Endothelial cell of umbilical vein (primary cell): ENCODE measurements at regions not wholly inside any gene's neighbourhood (a gene's known extent, or its start where the extent isn't known, plus 50 kb on each side); places are given as distances from the start of the nearest gene placed in this dataset.

ENCODE experiments used
- BruUV-seq: library from RNA; stranded (reverse); fragments of 400-500 nt; replicated peaks from 2 replicates; lab custom pipeline; 2021; lab: Mats Ljungman, UMichigan
- CTCF ChIA-PET: fragments of 300-600, 350-600 bp; sonication (Branson Sonifier 250); formaldehyde crosslinking; loops from one replicate; lab custom pipeline; 2021; ENCODE audit warnings: antibody characterized with exemption, inconsistent platforms; lab: Charles Lee
- POLR2A ChIA-PET: fragments of 300-600, 350-600 bp; sonication (Branson Sonifier 250); formaldehyde crosslinking; loops from one replicate; lab custom pipeline; 2021; ENCODE audit warnings: antibody characterized with exemption, inconsistent platforms; lab: Charles Lee
- DNase-seq: peaks from one replicate; pipeline ENCODE4 v3.0.0-alpha.2; 2011; ENCODE audit warnings: low read depth, low spot score
- FAIRE-seq: peaks from 2 replicates; lab custom pipeline; 2011; peaks lifted over from hg19 to GRCh38; lab: Jason Lieb, UNC
- H2AFZ ChIP-seq: 2 replicates; pipeline ENCODE4 v1.6.0; 2012; ENCODE audit warnings: low read depth, low read length, control low read depth, inconsistent platforms
- H3K27ac ChIP-seq: 2 replicates; pipeline ENCODE4 v1.5.1; 2011; ENCODE audit warnings: low read depth, mild to moderate bottlenecking, control low read depth, low read length, moderate library complexity; ENCODE audit not compliant: insufficient read depth
- H3K27me3 ChIP-seq, 2 experiments: 2 replicates each; pipeline versions ENCODE4 v1.6.0 to v1.6.1; 2011; ENCODE audit warnings: low read length in 2 of 2, mixed read lengths in 1 of 2; ENCODE audit not compliant: control insufficient read depth in 2 of 2, insufficient read depth in 2 of 2
- H3K36me3 ChIP-seq, 2 experiments: 2 replicates in 1 of 2; 3 replicates in 1 of 2; pipeline ENCODE4 v1.5.1; 2011; ENCODE audit warnings: low read length in 2 of 2, mild to moderate bottlenecking in 1 of 2, moderate library complexity in 1 of 2; ENCODE audit not compliant: control insufficient read depth in 2 of 2, insufficient read depth in 2 of 2; ENCODE audit errors: extremely low read depth in 1 of 2
- H3K4me1 ChIP-seq: 3 replicates; pipeline ENCODE4 v1.5.1; 2011; ENCODE audit warnings: mild to moderate bottlenecking, low read length; ENCODE audit not compliant: control insufficient read depth, insufficient read depth; ENCODE audit errors: extremely low read depth
- H3K4me2 ChIP-seq: 2 replicates; pipeline ENCODE4 v1.6.1; 2011; ENCODE audit warnings: low read length, control low read depth, mixed read lengths; ENCODE audit not compliant: insufficient read depth
- H3K4me3 ChIP-seq, 3 experiments: fragments of 200-600 bp in 1 of 3; sonication (generic), shearing (Covaris generic) in 1 of 3; replicated peaks in 1 of 3; 2 replicates each; pipeline ENCODE4 v1.5.1; 2011 to 2016; ENCODE audit warnings: control low read depth in 3 of 3, low read length in 3 of 3, mild to moderate bottlenecking in 2 of 3, inconsistent platforms in 1 of 3, low read depth in 1 of 3, moderate library complexity in 1 of 3; ENCODE audit not compliant: insufficient read depth in 1 of 3
- H3K79me2 ChIP-seq: 2 replicates; pipeline ENCODE4 v1.6.0; 2012; ENCODE audit warnings: low read length, inconsistent platforms; ENCODE audit not compliant: control insufficient read depth, insufficient read depth
- H3K9ac ChIP-seq: replicated peaks from 2 replicates; pipeline ENCODE3; 2011; ENCODE audit warnings: low read length, control low read depth; ENCODE audit not compliant: insufficient read depth; ENCODE audit errors: extremely low read depth
- H3K9me1 ChIP-seq: replicated peaks from 3 replicates; pipeline ENCODE4 v1.6.0; 2011; ENCODE audit warnings: mild to moderate bottlenecking, low read length; ENCODE audit not compliant: control insufficient read depth, insufficient read depth; ENCODE audit errors: extremely low read depth
- H3K9me3 ChIP-seq: replicated peaks from 2 replicates; pipeline ENCODE4 v1.5.1; 2012; ENCODE audit warnings: low read length, inconsistent platforms; ENCODE audit not compliant: control insufficient read depth, insufficient read depth
- H4K20me1 ChIP-seq: replicated peaks from 2 replicates; pipeline ENCODE3; 2011; ENCODE audit warnings: mild to moderate bottlenecking, low read length; ENCODE audit not compliant: control insufficient read depth, insufficient read depth; ENCODE audit errors: extremely low read depth
- CTCF ChIP-seq, 2 donors: IDR thresholded peaks; 1 replicate in 1 of 2; 2 replicates in 1 of 2; pipeline ENCODE4 v1.5.1; 2011; ENCODE audit warnings: low read length in 2 of 2, mild to moderate bottlenecking in 2 of 2, moderate library complexity in 2 of 2, control low read depth in 1 of 2, inconsistent platforms in 1 of 2, low read depth in 1 of 2; ENCODE audit not compliant: insufficient read depth in 1 of 2; ENCODE audit errors: extremely low read depth in 1 of 2
- EZH2 ChIP-seq: IDR thresholded peaks from 2 replicates; pipeline ENCODE4 v1.6.1; 2012; ENCODE audit warnings: borderline replicate concordance, low read depth, mild to moderate bottlenecking, moderate library complexity, low read length, inconsistent platforms; ENCODE audit not compliant: severe bottlenecking
- FOS ChIP-seq: IDR thresholded peaks from 2 replicates; pipeline ENCODE4 v1.6.1; 2011; ENCODE audit warnings: mild to moderate bottlenecking, low read length, moderate library complexity, borderline replicate concordance; ENCODE audit not compliant: insufficient read depth
- GATA2 ChIP-seq: IDR thresholded peaks from 2 replicates; pipeline ENCODE4 v1.7.0; 2011; ENCODE audit warnings: low read depth, mild to moderate bottlenecking, moderate library complexity, mixed read lengths, low read length; ENCODE audit not compliant: insufficient read length, insufficient read depth
- JUN ChIP-seq: IDR thresholded peaks from 2 replicates; pipeline ENCODE4 v1.6.1; 2011; ENCODE audit warnings: borderline replicate concordance, low read depth; ENCODE audit not compliant: insufficient read length, insufficient read depth
- MAX ChIP-seq: IDR thresholded peaks from 2 replicates; pipeline ENCODE4 v1.6.1; 2011; ENCODE audit not compliant: insufficient read depth, insufficient read length
- MYC ChIP-seq: IDR thresholded peaks from one replicate; pipeline ENCODE4 v1.6.1; 2011; ENCODE audit warnings: mild to moderate bottlenecking, low read depth, low read length
- POLR2A ChIP-seq: IDR thresholded peaks from 2 replicates; pipeline ENCODE4 v1.6.1; 2012; ENCODE audit warnings: low read depth, mild to moderate bottlenecking, control low read depth, low read length
- POLR2AphosphoS5 ChIP-seq: IDR thresholded peaks from 2 replicates; pipeline ENCODE4 v1.6.1; 2012; ENCODE audit warnings: low read depth, mild to moderate bottlenecking, control low read depth, low read length, moderate library complexity; ENCODE audit not compliant: insufficient read depth
- dilution Hi-C: fragments of 300-500 bp; cut with MboI; formaldehyde crosslinking; loops from one replicate; pipeline ENCODE4 v1.15.0; 2019; ENCODE audit warnings: low sequenced_read_pairs; ENCODE audit not compliant: extremely low pct_ligation_motif_present
- intact Hi-C: fragments of 100-400 bp; cut with micrococcal nuclease; formaldehyde crosslinking; loops from one replicate; pipeline ENCODE4 v1.10.0; 2022

- dilution Hi-C loops: no loop called here
- no peak overlapping the region for H2AFZ ChIP-seq
- BruUV-seq: no TSS peak
- intact Hi-C loops: no loop called here
- H4K20me1 ChIP-seq: no peaks in the 10 kb centered on the region
- no peak for FAIRE-seq
- H3K9ac ChIP-seq: no peak overlapping the region
- no peak overlapping the region for H3K27ac ChIP-seq
- no peaks in the 10 kb centered on the region for H3K27me3 ChIP-seq
- no peak overlapping the region for H3K4me3 ChIP-seq
- H3K9me3 ChIP-seq: no peaks in the 10 kb centered on the region
- no peaks in the 10 kb centered on the region for H3K9me1 ChIP-seq
- H3K36me3 ChIP-seq: no peaks in the 10 kb centered on the region
- H3K4me2 ChIP-seq: no peak overlapping the region
- no peak for TF ChIP-seq GATA2
- no peak for TF ChIP-seq MYC
- TF ChIP-seq EZH2: no peak
- TF ChIP-seq MAX: no peak
- no peak for TF ChIP-seq CTCF (IDR thresholded peaks at IDR 0.05; ENCODE audit: extremely low read depth in 1 of 2, insufficient read depth in 1 of 2, low read depth in 1 of 2, low read length in 2 of 2)
- TF ChIP-seq POLR2A: no peak
- no peak for TF ChIP-seq JUN
- TF ChIP-seq FOS: no peak
- TF ChIP-seq POLR2AphosphoS5: no peak
- ChIA-PET CTCF (no interaction called here), POLR2A (no interaction called here)
- DNase-seq: no peak
- H3K79me2 ChIP-seq: no peaks in the 10 kb centered on the region
- H3K4me1 ChIP-seq: no peaks in the 10 kb centered on the region
These were observed 1164.0 kb upstream of the RAG2 start for GRCh38 chr11:37762079-37762478.
